IgD-negative memory B cell (primary cell): ENCODE measurements at regions not wholly inside any gene's neighbourhood (a gene's known extent, or its start where the extent isn't known, plus 50 kb on each side); places are given as distances from the start of the nearest gene placed in this dataset.
"Not testable (repeated sequence)": the region's sequence is repeated elsewhere in the genome, so short reads cannot be mapped to it uniquely, and the experiment has no call there.

Experiments used
- H3K27ac Mint-ChIP-seq, 3 donors: one replicate each; pipeline ENCODE4 v1.8.0; 2020 to 2022; ENCODE audit warnings: mild to moderate bottlenecking in 3 of 3, mixed read lengths in 3 of 3, moderate library complexity in 1 of 3
- H3K27me3 Mint-ChIP-seq: one replicate; pipeline ENCODE4 v1.8.0; 2021; ENCODE audit warnings: mixed read lengths
- H3K36me3 Mint-ChIP-seq: one replicate; pipeline ENCODE4 v1.8.0; 2020; ENCODE audit warnings: mild to moderate bottlenecking, mixed read lengths
- H3K4me1 Mint-ChIP-seq, 3 donors: one replicate each; pipeline ENCODE4 v1.8.0; 2020 to 2022; ENCODE audit warnings: mixed read lengths in 3 of 3, mild to moderate bottlenecking in 1 of 3
- H3K4me3 Mint-ChIP-seq, 4 donors: one replicate each; pipeline ENCODE4 v1.8.0; 2020 to 2022; ENCODE audit warnings: mild to moderate bottlenecking in 4 of 4, mixed read lengths in 4 of 4, moderate library complexity in 3 of 4
- H3K9me3 Mint-ChIP-seq, 3 donors: one replicate each; pipeline ENCODE4 v1.8.0; 2020 to 2021; ENCODE audit warnings: mixed read lengths in 3 of 3, mild to moderate bottlenecking in 1 of 3

GRCh38 chr17:21775566-21775965 is 83.2 kb downstream of the KCNJ18 start:
- H3K27me3 Mint-ChIP-seq, H3K36me3 Mint-ChIP-seq, H3K9me3 Mint-ChIP-seq, H3K4me3 Mint-ChIP-seq, H3K27ac Mint-ChIP-seq, H3K4me1 Mint-ChIP-seq: not testable (repeated sequence)

GRCh38 chr17:21776921-21777320 is 84.6 kb downstream of the KCNJ18 start:
- H3K4me1 Mint-ChIP-seq, H3K27me3 Mint-ChIP-seq, H3K9me3 Mint-ChIP-seq, H3K4me3 Mint-ChIP-seq, H3K36me3 Mint-ChIP-seq, H3K27ac Mint-ChIP-seq: not testable (repeated sequence)

DNA sequence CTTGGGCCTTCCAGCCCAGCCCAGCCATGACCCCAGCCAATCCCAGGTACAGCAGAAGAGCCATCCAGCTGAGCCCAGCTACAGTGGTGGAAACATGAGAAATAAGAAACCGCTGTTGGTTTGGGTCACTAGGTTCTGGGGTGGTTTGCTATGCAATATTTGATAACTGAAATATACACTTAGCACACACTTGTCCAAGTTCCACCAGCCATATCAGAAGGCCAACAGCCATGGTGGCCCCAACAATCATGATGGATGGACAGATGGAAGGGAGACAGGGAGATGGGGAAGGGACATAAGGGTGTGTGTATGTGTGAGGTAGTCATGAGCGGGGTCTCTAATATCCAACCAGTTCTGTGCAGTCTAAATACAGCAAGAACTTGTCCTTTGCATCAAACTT is 86.5 kb downstream of the KCNJ18 start:
- H3K27ac Mint-ChIP-seq, H3K9me3 Mint-ChIP-seq, H3K27me3 Mint-ChIP-seq, H3K4me3 Mint-ChIP-seq, H3K4me1 Mint-ChIP-seq, H3K36me3 Mint-ChIP-seq: not testable (repeated sequence)

DNA sequence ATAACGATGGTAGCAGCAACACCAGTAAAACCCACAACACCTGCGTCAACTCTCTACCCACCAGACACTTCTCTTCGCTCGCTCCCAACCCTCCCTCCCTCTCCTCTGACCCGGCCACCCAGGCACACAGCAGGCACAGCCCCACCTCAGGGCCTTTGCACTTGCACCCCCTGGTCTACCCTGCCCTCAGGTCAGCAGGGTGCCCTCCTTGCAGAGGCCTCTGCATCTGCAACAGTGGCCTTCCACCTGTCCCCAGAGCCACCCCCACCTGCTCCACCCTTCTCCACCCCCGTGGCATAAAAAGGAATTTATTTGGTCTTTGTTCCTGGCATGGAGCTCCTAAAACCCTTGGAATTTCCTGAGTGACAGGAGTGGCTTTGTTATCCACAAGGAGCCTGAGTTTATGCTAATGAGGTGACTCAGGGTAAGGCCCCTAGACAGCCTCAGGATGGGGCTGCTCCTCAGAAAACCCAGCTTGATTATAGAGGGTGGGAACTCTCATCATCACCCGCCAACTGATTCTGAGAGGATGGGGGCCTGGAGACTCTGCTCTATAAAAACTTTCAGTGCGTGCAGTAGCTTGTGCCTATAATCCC is 88.1 kb downstream of the KCNJ18 start:
- H3K4me3 Mint-ChIP-seq, H3K9me3 Mint-ChIP-seq, H3K36me3 Mint-ChIP-seq, H3K27me3 Mint-ChIP-seq, H3K27ac Mint-ChIP-seq, H3K4me1 Mint-ChIP-seq: not testable (repeated sequence)

GRCh38 chr17:21780919-21781665 is 88.8 kb downstream of the KCNJ18 start:
- H3K9me3 Mint-ChIP-seq, H3K4me3 Mint-ChIP-seq, H3K36me3 Mint-ChIP-seq, H3K27ac Mint-ChIP-seq, H3K27me3 Mint-ChIP-seq, H3K4me1 Mint-ChIP-seq: not testable (repeated sequence)

DNA sequence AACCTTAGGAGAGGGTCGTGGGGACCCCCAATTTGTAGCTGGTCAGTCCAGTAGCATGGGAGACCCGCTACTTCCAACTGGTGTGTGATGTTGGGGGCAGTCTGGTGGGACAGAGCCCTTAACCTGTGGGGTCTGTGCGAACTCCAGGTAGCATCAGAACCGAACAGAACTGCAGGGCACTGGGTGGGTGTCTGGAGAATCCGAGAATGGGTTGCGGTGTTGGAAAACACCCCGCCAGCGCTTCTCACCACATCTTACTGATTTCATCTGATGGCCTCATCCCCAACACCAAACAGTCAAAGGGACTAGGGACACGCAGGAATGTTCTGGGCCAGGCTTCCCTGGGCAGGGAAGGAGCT is 89.3 kb downstream of the KCNJ18 start:
- H3K27ac Mint-ChIP-seq, H3K4me3 Mint-ChIP-seq, H3K27me3 Mint-ChIP-seq, H3K36me3 Mint-ChIP-seq, H3K9me3 Mint-ChIP-seq, H3K4me1 Mint-ChIP-seq: not testable (repeated sequence)

DNA sequence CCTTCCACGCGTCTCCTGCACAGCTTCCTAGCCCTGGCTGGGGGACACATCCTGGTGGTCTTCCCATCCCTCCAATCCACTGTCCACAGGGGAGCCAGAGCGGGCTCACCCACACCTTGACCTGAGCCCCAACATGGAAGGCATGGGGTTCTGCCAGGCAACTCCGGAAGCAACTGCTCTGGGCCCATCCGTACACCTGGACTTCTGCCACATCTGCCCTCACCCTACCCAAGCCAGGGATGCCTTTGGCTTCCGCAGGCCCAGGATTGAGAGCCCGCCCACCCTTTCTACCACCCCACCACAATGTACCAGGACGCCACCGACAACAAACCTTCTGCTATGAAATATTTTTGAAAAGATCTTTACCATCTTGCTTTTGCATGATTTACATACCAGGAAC is 89.8 kb downstream of the KCNJ18 start:
- not testable (repeated sequence) for H3K27me3 Mint-ChIP-seq, H3K27ac Mint-ChIP-seq, H3K36me3 Mint-ChIP-seq

DNA sequence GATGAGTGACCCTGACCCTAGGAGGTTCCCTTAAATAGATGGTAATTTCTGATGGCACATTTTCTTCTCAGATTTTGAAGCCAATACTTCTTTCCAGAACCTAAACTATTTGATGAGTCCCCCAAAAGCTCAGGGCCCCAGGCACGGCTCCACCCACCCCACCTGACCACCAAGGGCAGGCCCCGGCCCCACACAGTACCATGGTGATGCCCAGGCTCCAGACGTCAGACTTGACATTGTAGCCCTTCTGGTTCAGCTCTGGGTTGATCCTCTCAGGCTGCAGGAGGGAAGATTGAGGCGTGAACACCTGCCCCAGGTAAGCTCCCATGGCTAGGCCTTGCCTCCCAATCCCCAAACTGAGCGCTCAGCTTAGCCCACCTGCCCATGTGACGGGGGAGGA is 90.3 kb downstream of the KCNJ18 start:
- not testable (repeated sequence) for H3K4me3 Mint-ChIP-seq, H3K4me1 Mint-ChIP-seq

More for the DNA sequence above, 89.8 kb downstream of the KCNJ18 start:
- H3K4me1 Mint-ChIP-seq, H3K9me3 Mint-ChIP-seq, H3K4me3 Mint-ChIP-seq: not testable (repeated sequence)

GRCh38 chr17:21783017-21783416 is 90.7 kb downstream of the KCNJ18 start:
- H3K9me3 Mint-ChIP-seq, H3K36me3 Mint-ChIP-seq, H3K4me1 Mint-ChIP-seq: not testable (repeated sequence)

More for the DNA sequence above, 90.3 kb downstream of the KCNJ18 start:
- not testable (repeated sequence) for H3K9me3 Mint-ChIP-seq, H3K27ac Mint-ChIP-seq, H3K36me3 Mint-ChIP-seq, H3K27me3 Mint-ChIP-seq

DNA sequence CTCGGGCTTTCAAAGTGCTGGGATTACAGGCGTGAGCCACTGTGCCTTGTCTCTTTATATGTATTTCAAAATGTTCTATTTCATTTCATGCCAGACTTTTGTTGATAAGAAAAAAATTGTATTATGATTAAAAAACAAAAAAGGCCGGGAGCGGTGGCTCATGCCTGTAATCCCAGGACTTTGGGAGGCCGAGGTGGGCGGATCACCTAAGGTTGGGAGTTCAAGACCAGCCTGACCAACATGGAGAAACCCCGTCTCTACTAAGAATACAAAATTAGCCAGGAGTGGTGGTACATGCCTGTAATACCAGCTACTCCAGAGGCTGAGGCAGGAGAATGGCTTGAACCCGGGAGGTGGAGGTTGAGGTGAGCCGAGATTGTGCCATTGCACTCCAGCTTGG is 121.9 kb downstream of the KCNJ18 start:
- not testable (repeated sequence) for H3K27me3 Mint-ChIP-seq, H3K4me3 Mint-ChIP-seq, H3K9me3 Mint-ChIP-seq, H3K27ac Mint-ChIP-seq, H3K36me3 Mint-ChIP-seq, H3K4me1 Mint-ChIP-seq

More at GRCh38 chr17:21783017-21783416, 90.7 kb downstream of the KCNJ18 start:
- not testable (repeated sequence) for H3K27me3 Mint-ChIP-seq, H3K27ac Mint-ChIP-seq, H3K4me3 Mint-ChIP-seq

DNA sequence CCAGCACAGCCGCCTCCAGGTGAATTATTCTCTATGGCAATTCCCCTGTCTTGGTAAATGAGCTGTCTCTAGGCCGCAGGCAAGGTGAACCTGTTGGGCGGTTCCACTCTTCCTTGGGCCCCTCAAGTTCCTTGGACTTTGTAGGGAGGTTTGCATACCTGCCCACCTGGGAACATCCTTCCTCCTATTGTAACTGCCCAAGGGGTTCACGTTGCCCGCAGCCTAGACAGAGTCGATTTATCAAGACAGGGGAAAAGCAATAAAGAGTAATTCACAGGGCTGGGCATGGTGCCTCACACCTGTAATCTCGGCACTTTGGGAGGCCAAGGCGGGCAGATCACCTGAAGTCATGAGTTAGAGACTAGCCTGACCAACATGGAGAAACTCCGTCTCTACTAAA is 122.5 kb downstream of the KCNJ18 start:
- peaks cover 0 to 6% (median 0%) of the 10 kb centered on the region in 3 donors for H3K9me3 Mint-ChIP-seq
- no peaks in the 10 kb centered on the region for H3K27me3 Mint-ChIP-seq
- no peaks in the 10 kb centered on the region for H3K4me1 Mint-ChIP-seq
- no peak overlapping the region for H3K4me3 Mint-ChIP-seq
- H3K27ac Mint-ChIP-seq: no peak overlapping the region
- no peaks in the 10 kb centered on the region for H3K36me3 Mint-ChIP-seq

DNA sequence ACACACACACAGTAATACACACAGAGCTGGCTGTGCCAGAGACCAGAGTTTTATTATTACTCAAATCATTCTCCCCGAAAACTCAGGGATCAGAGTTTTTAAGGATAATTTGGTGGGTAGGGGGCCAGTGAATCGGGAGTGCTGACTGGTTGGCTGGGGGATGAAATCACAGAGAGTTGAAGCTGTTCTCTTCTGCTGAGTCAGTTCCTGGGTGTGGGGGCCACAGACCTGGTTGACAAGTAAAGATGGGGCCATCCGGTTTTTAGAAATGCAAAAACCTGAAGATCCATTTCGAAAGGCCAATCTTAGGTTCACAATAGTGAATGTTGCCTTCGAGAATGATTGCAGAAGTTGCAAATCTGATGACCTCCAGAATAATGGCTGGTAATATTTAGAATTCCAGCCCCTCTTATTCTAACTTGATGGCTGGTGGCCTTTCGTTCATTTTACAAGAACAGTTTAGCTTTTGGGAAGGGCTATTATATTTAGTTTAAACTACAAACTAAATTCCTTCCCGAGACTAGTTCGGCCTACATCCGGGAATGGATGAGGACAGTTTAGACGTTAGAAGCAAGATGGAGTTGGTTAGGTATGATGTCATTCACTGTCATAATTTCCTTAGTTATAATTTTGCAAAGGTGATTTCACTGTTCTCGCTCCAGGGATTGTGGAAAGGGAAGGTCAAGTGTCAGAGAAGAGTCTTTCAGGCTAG is 123.2 kb downstream of the KCNJ18 start:
- no peak overlapping the region for H3K4me3 Mint-ChIP-seq
- H3K9me3 Mint-ChIP-seq: peaks cover 0 to 6% (median 0%) of the 10 kb centered on the region in 3 donors
- H3K36me3 Mint-ChIP-seq: no peaks in the 10 kb centered on the region
- no peak overlapping the region for H3K27ac Mint-ChIP-seq
- no peaks in the 10 kb centered on the region for H3K27me3 Mint-ChIP-seq
- H3K4me1 Mint-ChIP-seq: no peaks in the 10 kb centered on the region

DNA sequence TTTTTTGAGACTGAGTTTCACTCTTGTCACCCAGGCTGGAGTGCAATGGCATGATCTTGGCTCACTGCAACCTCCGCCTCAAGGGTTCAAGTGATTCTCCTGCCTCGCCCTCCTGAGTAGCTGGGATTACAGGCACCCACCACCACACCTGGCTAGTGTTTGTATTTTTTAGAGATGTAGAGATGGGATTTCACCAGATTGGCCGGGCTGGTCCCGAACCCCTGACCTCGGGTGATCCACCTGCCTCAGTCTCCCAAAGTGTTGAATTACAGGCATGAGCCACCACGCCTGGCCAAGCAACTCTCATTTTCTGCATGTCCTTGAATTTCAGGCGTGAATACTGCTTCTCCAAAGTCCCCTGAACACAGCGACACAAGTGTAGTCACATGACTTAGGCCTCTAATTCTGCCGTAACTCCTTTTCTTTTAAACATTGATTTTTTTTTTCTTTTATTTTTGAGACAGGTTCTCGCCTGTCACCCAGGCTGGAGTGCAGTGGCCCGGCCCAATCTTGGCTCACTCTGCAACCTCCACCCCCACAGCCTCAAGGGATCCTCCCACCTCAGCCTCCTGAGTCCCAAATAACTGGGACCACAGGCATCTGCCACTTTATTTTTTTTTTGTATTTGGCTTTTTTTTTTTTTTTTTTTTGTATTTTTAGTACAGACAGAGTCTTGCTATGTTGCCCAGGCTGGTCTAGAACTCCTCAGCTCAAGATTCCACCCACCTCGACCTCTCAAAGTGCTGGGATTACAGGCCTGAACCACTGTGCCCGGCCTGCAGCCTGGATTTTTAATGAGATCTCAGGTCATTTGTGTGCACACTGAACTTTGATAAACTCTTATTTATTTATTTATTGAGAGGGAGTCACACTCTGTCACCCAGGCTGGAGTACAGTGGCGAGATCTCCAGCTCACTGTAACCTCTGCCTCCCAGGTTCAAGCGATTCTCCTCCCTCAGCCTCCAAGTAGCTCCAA is 124.6 kb downstream of the KCNJ18 start:
- no peak overlapping the region for H3K27ac Mint-ChIP-seq
- H3K4me3 Mint-ChIP-seq: no peak overlapping the region
- no peaks in the 10 kb centered on the region for H3K27me3 Mint-ChIP-seq
- H3K36me3 Mint-ChIP-seq: no peaks in the 10 kb centered on the region
- no peaks in the 10 kb centered on the region for H3K4me1 Mint-ChIP-seq
- peaks cover 0 to 6% (median 0%) of the 10 kb centered on the region in 3 donors for H3K9me3 Mint-ChIP-seq

- Mint-ChIP-seq H3K27ac (no peak overlapping the region), H3K9me3 (peaks cover 0 to 6% (median 0%) of the 10 kb centered on the region in 3 donors), H3K4me1 (no peaks in the 10 kb centered on the region), H3K36me3 (no peaks in the 10 kb centered on the region), H3K27me3 (no peaks in the 10 kb centered on the region), H3K4me3 (no peak overlapping the region)
These were observed 125.6 kb downstream of the KCNJ18 start for GRCh38 chr17:21817791-21818364.

DNA sequence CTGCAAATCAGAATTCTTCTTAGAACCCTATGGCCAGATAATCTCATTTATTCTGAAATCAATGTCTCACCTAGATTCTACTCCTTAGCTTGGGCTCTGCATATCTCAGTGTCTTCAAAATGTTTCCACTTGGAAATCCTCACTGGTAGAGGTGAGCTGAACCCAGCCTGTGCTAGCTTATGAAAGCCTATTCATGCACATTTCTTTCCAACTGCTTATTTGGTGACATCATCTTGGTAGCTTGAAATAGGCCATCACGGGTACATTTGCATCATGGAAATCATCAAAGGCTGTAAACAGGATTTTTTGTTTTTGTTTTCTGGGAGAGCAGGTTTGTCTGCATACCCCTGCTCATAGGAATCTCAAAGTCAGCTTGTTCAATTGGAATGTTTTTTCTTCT is 130.8 kb downstream of the KCNJ18 start:
- Mint-ChIP-seq H3K4me3 (no peak overlapping the region), H3K9me3 (peaks cover 0 to 2% (median 0%) of the 10 kb centered on the region in 3 donors), H3K36me3 (no peaks in the 10 kb centered on the region), H3K27me3 (no peaks in the 10 kb centered on the region), H3K27ac (no peak overlapping the region), H3K4me1 (no peaks in the 10 kb centered on the region)
